ENCODE measurements at regions not wholly inside any gene's neighbourhood (a gene's known extent, or its start where the extent isn't known, plus 50 kb on each side); places are given as distances from the start of the nearest gene placed in this dataset.

GRCh38 chr15:70274908-70275307, 177.2 kb upstream of the TLE3 start:
- no peak for TF ChIP-seq CTCF (conservative IDR thresholded peaks at IDR 0.05; ENCODE audit: low read depth, low read length)
- TF ChIP-seq RAD21 (IDR thresholded peaks at IDR 0.05; ENCODE audit: low read length), result no peak
